WTC11 (cell line): ENCODE measurements at regions not wholly inside any gene's neighbourhood (a gene's known extent, or its start where the extent isn't known, plus 50 kb on each side); places are given as distances from the start of the nearest gene placed in this dataset.

Experiments
- ATAC-seq: fragments of 200-7000 bp; cut with Tn5 transposase; 2 replicates; pipeline ENCODE4 v1.10.0; 2021; ENCODE audit warnings: mild to moderate bottlenecking, moderate library complexity
- CTCF ChIA-PET: fragments of 300-600 bp; sonication (Branson Sonifier 250); formaldehyde crosslinking; loops from one replicate; lab custom pipeline; 2021; ENCODE audit warnings: antibody characterized with exemption; lab: Charles Lee
- POLR2A ChIA-PET: fragments of 350-600 bp; sonication (Branson Sonifier 250); formaldehyde crosslinking; loops from one replicate; lab custom pipeline; 2021; ENCODE audit warnings: antibody characterized with exemption; lab: Charles Lee
- DNase-seq: peaks from one replicate; pipeline ENCODE4 v3.0.0; 2021; ENCODE audit warnings: low spot score
- H3K27ac Mint-ChIP-seq: 2 replicates; pipeline ENCODE4 v1.8.0; 2021; ENCODE audit warnings: mixed read lengths
- H3K27me3 Mint-ChIP-seq: 2 replicates; pipeline ENCODE4 v1.8.0; 2021; ENCODE audit warnings: low read depth, mild to moderate bottlenecking, moderate library complexity, mixed read lengths
- H3K36me3 Mint-ChIP-seq: 2 replicates; pipeline ENCODE4 v1.8.0; 2021; ENCODE audit warnings: mixed read lengths
- H3K4me1 Mint-ChIP-seq: 2 replicates; pipeline ENCODE4 v1.8.0; 2022; ENCODE audit warnings: mixed read lengths
- H3K4me3 Mint-ChIP-seq: 2 replicates; pipeline ENCODE4 v1.8.0; 2021; ENCODE audit warnings: mild to moderate bottlenecking, moderate library complexity, mixed read lengths
- H3K9me3 Mint-ChIP-seq: 2 replicates; pipeline ENCODE4 v1.8.0; 2021; ENCODE audit warnings: mixed read lengths
- ATF2 ChIP-seq: sonication (generic); formaldehyde crosslinking; IDR thresholded peaks from 2 replicates; pipeline ENCODE4 v1.8.1; 2022; ENCODE audit warnings: low read depth, missing genetic modification reagents, borderline replicate concordance
- ATF3 ChIP-seq: sonication (generic); formaldehyde crosslinking; conservative IDR thresholded peaks from 2 replicates; pipeline ENCODE4 v1.8.1; 2022; ENCODE audit warnings: mild to moderate bottlenecking, missing genetic modification reagents
- CBFB ChIP-seq: sonication (generic); formaldehyde crosslinking; IDR thresholded peaks from 2 replicates; pipeline ENCODE4 v1.8.1; 2022; ENCODE audit warnings: mild to moderate bottlenecking, low read depth, missing genetic modification reagents
- ERG ChIP-seq: fragments of 250-450 bp; sonication (Bioruptor Pico); IDR thresholded peaks from 2 replicates; pipeline ENCODE4 v1.8.0; 2021; ENCODE audit warnings: mild to moderate bottlenecking
- FOXP4 ChIP-seq: sonication (generic); formaldehyde crosslinking; IDR thresholded peaks from 2 replicates; pipeline ENCODE4 v1.8.0; 2022; ENCODE audit warnings: mild to moderate bottlenecking, missing genetic modification reagents
- GABPB1 ChIP-seq: sonication (generic); formaldehyde crosslinking; IDR thresholded peaks from 2 replicates; pipeline ENCODE4 v1.8.1; 2023; ENCODE audit warnings: mild to moderate bottlenecking, missing genetic modification reagents
- GTF2I ChIP-seq: fragments of 250-450 bp; sonication (Bioruptor Pico); conservative IDR thresholded peaks from 2 replicates; pipeline ENCODE4 v1.4.0; 2021; ENCODE audit warnings: mild to moderate bottlenecking
- HMGA2 ChIP-seq: fragments of 250-450 bp; sonication (Bioruptor Pico); IDR thresholded peaks from 2 replicates; pipeline ENCODE4 v1.4.0; 2021; ENCODE audit warnings: mild to moderate bottlenecking, moderate library complexity
- IRF1 ChIP-seq: sonication (generic); formaldehyde crosslinking; IDR thresholded peaks from 2 replicates; pipeline ENCODE4 v1.8.0; 2023; ENCODE audit warnings: missing genetic modification reagents
- IRF2 ChIP-seq: sonication (generic); formaldehyde crosslinking; IDR thresholded peaks from 2 replicates; pipeline ENCODE4 v1.8.0; 2022; ENCODE audit warnings: low read depth, missing genetic modification reagents, borderline replicate concordance
- JUN ChIP-seq: sonication (generic); formaldehyde crosslinking; IDR thresholded peaks from 2 replicates; pipeline ENCODE4 v1.8.0; 2023; ENCODE audit warnings: mild to moderate bottlenecking, missing genetic modification reagents
- MAX ChIP-seq: sonication (generic); formaldehyde crosslinking; IDR thresholded peaks from 2 replicates; pipeline ENCODE4 v1.8.0; 2022; ENCODE audit warnings: mild to moderate bottlenecking, missing genetic modification reagents
- MYBL2 ChIP-seq: sonication (generic); formaldehyde crosslinking; IDR thresholded peaks from 2 replicates; pipeline ENCODE4 v1.8.1; 2023; ENCODE audit warnings: mild to moderate bottlenecking, moderate library complexity, missing genetic modification reagents
- OVOL2 ChIP-seq: fragments of 250-450 bp; sonication (Bioruptor Pico); IDR thresholded peaks from 2 replicates; pipeline ENCODE4 v1.9.0; 2021; ENCODE audit warnings: mild to moderate bottlenecking, borderline replicate concordance
- RELA ChIP-seq: sonication (generic); formaldehyde crosslinking; IDR thresholded peaks from 2 replicates; pipeline ENCODE4 v1.8.1; 2022; ENCODE audit warnings: missing genetic modification reagents, mild to moderate bottlenecking, borderline replicate concordance
- TEAD1 ChIP-seq: sonication (generic); formaldehyde crosslinking; IDR thresholded peaks from 2 replicates; pipeline ENCODE4 v1.8.0; 2022; ENCODE audit warnings: mild to moderate bottlenecking, missing genetic modification reagents
- TEAD4 ChIP-seq: sonication (generic); formaldehyde crosslinking; IDR thresholded peaks from 2 replicates; pipeline ENCODE4 v1.8.0; 2022; ENCODE audit warnings: mild to moderate bottlenecking, missing genetic modification reagents
- TP53 ChIP-seq: sonication (generic); formaldehyde crosslinking; IDR thresholded peaks from 2 replicates; pipeline ENCODE4 v1.8.1; 2023; ENCODE audit warnings: mild to moderate bottlenecking, missing genetic modification reagents
- ZNF219 ChIP-seq: sonication (generic); formaldehyde crosslinking; IDR thresholded peaks from 2 replicates; pipeline ENCODE4 v1.8.0; 2023; ENCODE audit warnings: missing genetic modification reagents, mild to moderate bottlenecking, borderline replicate concordance
- ZNF232 ChIP-seq: sonication (generic); formaldehyde crosslinking; IDR thresholded peaks from 2 replicates; pipeline ENCODE4 v1.8.0; 2022; ENCODE audit warnings: mild to moderate bottlenecking, missing genetic modification reagents
- TF ChIP-seq, protein P1 (sequence below): sonication (generic); formaldehyde crosslinking; IDR thresholded peaks from 2 replicates; pipeline ENCODE4 v1.8.1; 2023; ENCODE audit warnings: mild to moderate bottlenecking, missing genetic modification reagents, moderate library complexity
- TF ChIP-seq, protein P2 (sequence below): sonication (generic); formaldehyde crosslinking; IDR thresholded peaks from 2 replicates; pipeline ENCODE4 v1.8.0; 2022; ENCODE audit warnings: mild to moderate bottlenecking, missing genetic modification reagents
- TF ChIP-seq, protein P3 (sequence below): sonication (generic); formaldehyde crosslinking; IDR thresholded peaks from 2 replicates; pipeline ENCODE4 v1.8.1; 2022; ENCODE audit warnings: mild to moderate bottlenecking, moderate library complexity, missing genetic modification reagents
- TF ChIP-seq, protein P4 (sequence below): sonication (generic); formaldehyde crosslinking; IDR thresholded peaks from 2 replicates; pipeline ENCODE4 v1.8.1; 2023; ENCODE audit warnings: mild to moderate bottlenecking, missing genetic modification reagents

GRCh38 chr5:68757626-68758212, 336.1 kb upstream of the SLC30A5 start (continued):
- no peak for TF ChIP-seq ERG
- no peak for TF ChIP-seq MYBL2 (CRISPR knock-in tag)
- no peak for TF ChIP-seq FOXP4 (CRISPR knock-in tag)
- no peak for TF ChIP-seq RELA
- TF ChIP-seq TEAD4 (CRISPR knock-in tag) = no peak
- TF ChIP-seq MAX = no peak
- TF ChIP-seq, all 79 proteins: peak for 0

GRCh38 chr5:68759593-68759992, 334.2 kb upstream of the SLC30A5 start:
- Mint-ChIP-seq H3K9me3 (peaks cover 3% of the 10 kb centered on the region; the same call in 1 of the 2 replicates), H3K36me3 (no peaks in the 10 kb centered on the region), H3K27me3 (no peaks in the 10 kb centered on the region; the same call in 1 of the 2 replicates), H3K4me3 (no peak overlapping the region), H3K4me1 (peaks cover 8% of the 10 kb centered on the region; the same call in 1 of the 2 replicates), H3K27ac (no peak overlapping the region)
- TF ChIP-seq, protein P1, sequence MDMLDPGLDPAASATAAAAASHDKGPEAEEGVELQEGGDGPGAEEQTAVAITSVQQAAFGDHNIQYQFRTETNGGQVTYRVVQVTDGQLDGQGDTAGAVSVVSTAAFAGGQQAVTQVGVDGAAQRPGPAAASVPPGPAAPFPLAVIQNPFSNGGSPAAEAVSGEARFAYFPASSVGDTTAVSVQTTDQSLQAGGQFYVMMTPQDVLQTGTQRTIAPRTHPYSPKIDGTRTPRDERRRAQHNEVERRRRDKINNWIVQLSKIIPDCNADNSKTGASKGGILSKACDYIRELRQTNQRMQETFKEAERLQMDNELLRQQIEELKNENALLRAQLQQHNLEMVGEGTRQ = no peak
- TF ChIP-seq ZNF219 (CRISPR knock-in tag) = no peak
- TF ChIP-seq CBFB (CRISPR knock-in tag) = no peak
- no peak for TF ChIP-seq MAX
- no peak for TF ChIP-seq IRF2 (CRISPR knock-in tag)
- TF ChIP-seq, protein P2, sequence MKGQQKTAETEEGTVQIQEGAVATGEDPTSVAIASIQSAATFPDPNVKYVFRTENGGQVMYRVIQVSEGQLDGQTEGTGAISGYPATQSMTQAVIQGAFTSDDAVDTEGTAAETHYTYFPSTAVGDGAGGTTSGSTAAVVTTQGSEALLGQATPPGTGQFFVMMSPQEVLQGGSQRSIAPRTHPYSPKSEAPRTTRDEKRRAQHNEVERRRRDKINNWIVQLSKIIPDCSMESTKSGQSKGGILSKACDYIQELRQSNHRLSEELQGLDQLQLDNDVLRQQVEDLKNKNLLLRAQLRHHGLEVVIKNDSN = no peak
- TF ChIP-seq TEAD1 (CRISPR knock-in tag) = no peak
- no peak for TF ChIP-seq GABPB1 (CRISPR knock-in tag)
- TF ChIP-seq ZNF232 (CRISPR knock-in tag) = no peak
- no peak for TF ChIP-seq ATF2 (CRISPR knock-in tag)
- no peak for TF ChIP-seq TP53 (CRISPR knock-in tag)
- no peak for TF ChIP-seq ATF3 (CRISPR knock-in tag)
- TF ChIP-seq GTF2I (CRISPR knock-in tag) = no peak
- TF ChIP-seq, protein P3, sequence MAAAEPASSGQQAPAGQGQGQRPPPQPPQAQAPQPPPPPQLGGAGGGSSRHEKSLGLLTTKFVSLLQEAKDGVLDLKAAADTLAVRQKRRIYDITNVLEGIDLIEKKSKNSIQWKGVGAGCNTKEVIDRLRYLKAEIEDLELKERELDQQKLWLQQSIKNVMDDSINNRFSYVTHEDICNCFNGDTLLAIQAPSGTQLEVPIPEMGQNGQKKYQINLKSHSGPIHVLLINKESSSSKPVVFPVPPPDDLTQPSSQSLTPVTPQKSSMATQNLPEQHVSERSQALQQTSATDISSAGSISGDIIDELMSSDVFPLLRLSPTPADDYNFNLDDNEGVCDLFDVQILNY (CRISPR knock-in tag) = no peak
- TF ChIP-seq IRF1 = no peak
- TF ChIP-seq HMGA2 (CRISPR knock-in tag) = no peak
- TF ChIP-seq, protein P4, sequence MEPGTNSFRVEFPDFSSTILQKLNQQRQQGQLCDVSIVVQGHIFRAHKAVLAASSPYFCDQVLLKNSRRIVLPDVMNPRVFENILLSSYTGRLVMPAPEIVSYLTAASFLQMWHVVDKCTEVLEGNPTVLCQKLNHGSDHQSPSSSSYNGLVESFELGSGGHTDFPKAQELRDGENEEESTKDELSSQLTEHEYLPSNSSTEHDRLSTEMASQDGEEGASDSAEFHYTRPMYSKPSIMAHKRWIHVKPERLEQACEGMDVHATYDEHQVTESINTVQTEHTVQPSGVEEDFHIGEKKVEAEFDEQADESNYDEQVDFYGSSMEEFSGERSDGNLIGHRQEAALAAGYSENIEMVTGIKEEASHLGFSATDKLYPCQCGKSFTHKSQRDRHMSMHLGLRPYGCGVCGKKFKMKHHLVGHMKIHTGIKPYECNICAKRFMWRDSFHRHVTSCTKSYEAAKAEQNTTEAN (CRISPR knock-in tag) = no peak
- no peak for TF ChIP-seq JUN (CRISPR knock-in tag)
- no peak for TF ChIP-seq OVOL2 (CRISPR knock-in tag)
- ATAC-seq (no peak), DNase-seq (no peak)
- ChIA-PET CTCF (no interaction called here), POLR2A (no interaction called here)
